GM13977 (cell line): ENCODE measurements at regions not wholly inside any gene's neighbourhood (a gene's known extent, or its start where the extent isn't known, plus 50 kb on each side); places are given as distances from the start of the nearest gene placed in this dataset.
"Not testable (repeated sequence)": the region's sequence is repeated elsewhere in the genome, so short reads cannot be mapped to it uniquely, and the experiment has no call there.

Source experiments
- DNase-seq: peaks from one replicate; pipeline ENCODE4 v3.0.0; 2012; ENCODE audit warnings: low spot score
- CTCF ChIP-seq: IDR thresholded peaks from 2 replicates; pipeline ENCODE4 v1.5.1; 2012; ENCODE audit warnings: mild to moderate bottlenecking, control low read depth; ENCODE audit not compliant: insufficient read depth; ENCODE audit errors: extremely low read depth, missing control alignments
- in situ Hi-C: fragments of 300-500 bp; cut with MboI; formaldehyde crosslinking; loops from one replicate; pipeline ENCODE4 v1.12.0; 2022; ENCODE audit warnings: low sequenced_read_pairs, low pct_unique_long_range_greater_than_20kb, mixed read lengths, inconsistent platforms; ENCODE audit not compliant: unreplicated experiment

- DNase-seq: no peak
- in situ Hi-C loops: no loop called here
Measured at GRCh38 chr14:41476526-41476925, 130.2 kb upstream of the LRFN5 start.

DNA sequence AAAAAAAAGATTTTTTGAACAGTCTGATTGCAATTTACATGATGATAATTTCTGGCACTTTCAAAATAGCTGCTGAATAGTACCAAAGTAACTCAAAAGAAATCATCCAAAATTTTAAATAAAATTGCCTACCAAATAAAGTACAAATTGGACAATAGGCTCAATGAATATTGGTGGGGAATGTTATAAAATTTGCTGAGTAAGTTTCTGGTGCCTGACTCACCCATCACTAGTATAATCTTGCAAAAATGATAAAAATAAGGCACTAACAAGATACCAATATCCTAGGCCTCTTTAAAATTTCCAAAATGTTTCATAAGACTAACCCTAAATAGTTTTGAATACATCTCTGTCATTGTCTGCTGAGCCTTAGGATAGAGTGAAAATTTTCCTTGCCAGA, 145.3 kb upstream of the LRFN5 start:
- DNase-seq: no peak
- TF ChIP-seq CTCF: no peak
- in situ Hi-C loops: no loop called here

More at GRCh38 chr14:41476526-41476925, 130.2 kb upstream of the LRFN5 start:
- TF ChIP-seq CTCF: no peak

- no peak for TF ChIP-seq CTCF
- in situ Hi-C loops: no loop called here
- no peak for DNase-seq
Measured at GRCh38 chr14:41457393-41457792, 149.3 kb upstream of the LRFN5 start.

- in situ Hi-C loops: no loop called here
- TF ChIP-seq CTCF: no peak
- no peak for DNase-seq
Measured at GRCh38 chr14:41449066-41449465, 157.6 kb upstream of the LRFN5 start.

DNA sequence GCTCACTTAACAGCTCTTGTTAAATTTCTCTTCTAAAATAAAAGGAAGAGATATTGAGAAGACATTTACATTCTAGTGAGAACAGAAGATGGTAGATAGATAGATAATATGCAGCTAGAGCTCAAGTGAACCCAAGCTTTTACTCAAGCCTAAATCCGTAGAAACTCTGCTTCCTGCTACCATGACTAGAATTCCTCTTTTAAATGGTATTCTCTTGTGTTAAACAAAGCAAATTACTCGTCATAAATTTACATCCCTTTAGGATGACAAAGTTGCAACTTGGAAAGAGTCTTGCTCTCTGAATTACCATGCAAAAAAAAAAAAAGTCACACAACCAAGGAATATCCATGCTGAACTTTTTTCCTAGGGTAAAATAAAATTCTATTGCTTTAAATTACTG, 160.7 kb upstream of the LRFN5 start:
- in situ Hi-C loops: no loop called here
- no peak for TF ChIP-seq CTCF
- DNase-seq: no peak

- in situ Hi-C loops: no loop called here
- TF ChIP-seq CTCF: no peak
- no peak for DNase-seq
Measured at GRCh38 chr14:41423503-41423902, 183.2 kb upstream of the LRFN5 start.

DNA sequence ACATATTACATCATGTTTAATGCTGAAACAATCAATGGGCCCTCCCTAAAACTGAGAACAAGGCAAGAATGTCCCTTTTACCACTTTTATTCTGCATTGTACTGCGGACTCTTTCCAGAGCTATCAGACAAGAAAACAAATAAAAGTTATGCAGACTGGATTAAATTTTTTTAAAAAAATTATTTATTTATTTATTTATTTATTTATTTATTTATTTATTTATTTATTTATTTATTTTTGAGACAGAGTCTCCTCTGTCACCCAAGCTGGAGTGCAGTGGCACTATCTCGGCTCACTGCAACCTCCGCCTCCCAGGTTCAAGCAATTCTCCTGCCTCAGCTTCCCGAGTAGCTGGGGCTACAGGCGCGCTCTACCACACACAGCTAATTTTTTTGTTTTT, 185.4 kb upstream of the LRFN5 start:
- in situ Hi-C loops, DNase-seq: not testable (repeated sequence)

DNA sequence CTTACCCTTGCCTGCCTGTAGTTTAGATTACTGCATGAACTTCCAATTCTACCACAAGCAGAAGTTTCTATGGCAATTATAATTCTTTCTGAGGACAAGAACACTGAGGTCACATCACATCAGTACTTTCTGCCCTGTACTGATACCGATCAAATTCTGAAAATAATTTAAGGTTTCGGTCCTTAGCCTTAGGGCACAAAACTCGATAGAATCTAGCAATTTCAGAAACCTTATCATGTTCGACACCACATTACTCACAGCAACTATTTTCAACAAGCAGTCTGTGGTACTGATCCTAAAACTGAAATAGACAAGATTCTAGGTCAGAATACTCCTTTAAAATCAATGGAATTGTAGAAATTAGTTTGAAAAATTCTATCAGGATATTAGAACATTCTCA, 187.0 kb upstream of the LRFN5 start:
- in situ Hi-C loops: no loop called here
- TF ChIP-seq CTCF: no peak
- DNase-seq: no peak
